Keratinocyte (primary cell): ENCODE measurements at regions not wholly inside any gene's neighbourhood (a gene's known extent, or its start where the extent isn't known, plus 50 kb on each side); places are given as distances from the start of the nearest gene placed in this dataset.

Source experiments
- DNase-seq: peaks from one replicate; pipeline ENCODE4 v3.0.0-alpha.2; 2011; ENCODE audit warnings: low read depth, missing footprints, low spot score
- FAIRE-seq: peaks from 2 replicates; lab custom pipeline; 2011; peaks lifted over from hg19 to GRCh38; lab: Jason Lieb, UNC
- H2AFZ ChIP-seq: 2 replicates; pipeline ENCODE4 v1.6.0; 2012; ENCODE audit warnings: low read length, control low read depth, inconsistent platforms; ENCODE audit not compliant: control insufficient read depth
- H3K27ac ChIP-seq: 2 replicates; pipeline ENCODE4 v1.5.1; 2011; ENCODE audit warnings: low read length; ENCODE audit not compliant: control insufficient read depth, insufficient read depth
- H3K27me3 ChIP-seq: 3 replicates; pipeline ENCODE4 v1.6.0; 2011; ENCODE audit warnings: low read length; ENCODE audit not compliant: control insufficient read depth, insufficient read depth; ENCODE audit errors: extremely low read depth
- H3K36me3 ChIP-seq, 2 experiments: 2 replicates in 1 of 2; 3 replicates in 1 of 2; pipeline ENCODE4 v1.5.1; 2011; ENCODE audit warnings: low read length in 2 of 2, mild to moderate bottlenecking in 1 of 2; ENCODE audit not compliant: control insufficient read depth in 2 of 2, insufficient read depth in 2 of 2; ENCODE audit errors: extremely low read depth in 1 of 2
- H3K4me1 ChIP-seq: 3 replicates; pipeline ENCODE4 v1.5.1; 2011; ENCODE audit warnings: low read length; ENCODE audit not compliant: control insufficient read depth, insufficient read depth; ENCODE audit errors: extremely low read depth
- H3K4me2 ChIP-seq: 3 replicates; pipeline ENCODE4 v1.6.0; 2011; ENCODE audit warnings: low read depth, low read length; ENCODE audit not compliant: control insufficient read depth, insufficient read depth; ENCODE audit errors: extremely low read depth
- H3K4me3 ChIP-seq, 3 experiments: fragments of 200-600 bp in 1 of 3; sonication (generic) in 1 of 3; 2 replicates in 2 of 3; 3 replicates in 1 of 3; pipeline ENCODE4 v1.5.1; 2011 to 2016; ENCODE audit warnings: low read length in 3 of 3, mild to moderate bottlenecking in 3 of 3, control low read depth in 2 of 3, inconsistent platforms in 1 of 3, low read depth in 1 of 3, mixed read lengths in 1 of 3, mixed run types in 1 of 3, moderate library complexity in 1 of 3; ENCODE audit not compliant: control insufficient read depth in 2 of 3, insufficient read depth in 2 of 3; ENCODE audit errors: extremely low read depth in 1 of 3
- H3K79me2 ChIP-seq: 2 replicates; pipeline ENCODE4 v1.6.0; 2012; ENCODE audit warnings: low read length; ENCODE audit not compliant: control insufficient read depth, insufficient read depth
- H3K9ac ChIP-seq: 3 replicates; pipeline ENCODE4 v1.6.0; 2011; ENCODE audit warnings: low read length; ENCODE audit not compliant: control insufficient read depth, insufficient read depth; ENCODE audit errors: extremely low read depth
- H3K9me1 ChIP-seq: 3 replicates; pipeline ENCODE4 v1.6.0; 2011; ENCODE audit warnings: low read length; ENCODE audit not compliant: control insufficient read depth, insufficient read depth; ENCODE audit errors: extremely low read depth
- H3K9me3 ChIP-seq: 2 replicates; pipeline ENCODE4 v1.5.1; 2012; ENCODE audit warnings: low read depth, low read length; ENCODE audit not compliant: control insufficient read depth
- H4K20me1 ChIP-seq: 3 replicates; pipeline ENCODE4 v1.6.0; 2011; ENCODE audit warnings: low read length; ENCODE audit not compliant: control insufficient read depth, insufficient read depth; ENCODE audit errors: extremely low read depth
- EZH2 ChIP-seq: IDR thresholded peaks from one replicate; pipeline ENCODE4 v1.6.1; 2012; ENCODE audit warnings: inconsistent platforms, mild to moderate bottlenecking, low read length, moderate library complexity
- dilution Hi-C: fragments of 300-500 bp; cut with MboI; formaldehyde crosslinking; loops from one replicate; pipeline ENCODE4 v1.7.0; 2020; ENCODE audit warnings: low sequenced_read_pairs; ENCODE audit not compliant: extremely low pct_ligation_motif_present
- TF ChIP-seq, protein P1 (sequence below), 3 experiments: IDR thresholded peaks in 1 of 3; conservative IDR thresholded peaks in 1 of 3; optimal IDR thresholded peaks in 1 of 3; 2 replicates in 2 of 3; 3 replicates in 1 of 3; pipeline versions ENCODE3 to v1.5.1; 2011; ENCODE audit warnings: low read length in 3 of 3, mild to moderate bottlenecking in 3 of 3, moderate library complexity in 2 of 3, control low read depth in 1 of 3, inconsistent platforms in 1 of 3; ENCODE audit not compliant: insufficient read depth in 2 of 3; ENCODE audit errors: extremely low read depth in 1 of 3

DNA sequence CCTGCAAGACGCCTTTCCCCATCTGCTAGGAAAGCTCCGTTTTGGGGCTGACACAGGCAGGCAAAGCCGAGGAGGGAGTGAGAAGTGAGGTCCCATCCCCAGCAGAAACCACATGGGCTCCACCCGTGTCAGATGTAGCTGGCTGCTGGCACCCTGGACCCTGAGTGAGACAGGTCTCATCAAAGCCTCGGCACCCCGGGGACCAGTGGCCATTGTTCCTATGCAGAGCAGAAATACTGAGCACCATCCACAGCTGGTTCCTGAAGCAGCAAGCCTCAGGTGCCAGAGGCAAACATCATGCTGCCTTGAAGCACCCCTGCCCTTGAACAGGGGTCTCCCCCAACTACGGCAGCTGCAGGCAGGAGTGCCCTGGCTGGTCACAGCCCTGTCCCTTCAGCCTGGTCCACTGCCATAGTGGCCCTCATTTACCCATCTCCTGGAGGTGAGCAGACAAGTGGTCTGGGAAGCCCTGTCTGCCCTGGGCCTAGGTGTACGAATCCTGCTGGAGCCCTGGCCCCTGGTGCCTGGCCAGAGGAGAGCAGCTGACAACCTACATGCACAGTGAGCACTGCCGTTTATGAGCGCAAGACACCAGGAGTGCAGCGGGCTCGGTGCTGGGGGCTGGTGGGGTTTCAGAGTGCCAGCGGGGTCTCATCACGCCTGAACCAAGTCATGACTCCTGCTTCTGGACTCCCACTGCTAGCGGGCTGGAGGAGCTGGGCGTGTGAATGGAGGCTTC, 289.8 kb upstream of the RTL1 start:
- no peaks in the 10 kb centered on the region for H3K9me1 ChIP-seq
- DNase-seq (no peak), FAIRE-seq (no peak)
- H3K4me1 ChIP-seq, result no peaks in the 10 kb centered on the region
- no peak for TF ChIP-seq EZH2
- TF ChIP-seq, protein P1, sequence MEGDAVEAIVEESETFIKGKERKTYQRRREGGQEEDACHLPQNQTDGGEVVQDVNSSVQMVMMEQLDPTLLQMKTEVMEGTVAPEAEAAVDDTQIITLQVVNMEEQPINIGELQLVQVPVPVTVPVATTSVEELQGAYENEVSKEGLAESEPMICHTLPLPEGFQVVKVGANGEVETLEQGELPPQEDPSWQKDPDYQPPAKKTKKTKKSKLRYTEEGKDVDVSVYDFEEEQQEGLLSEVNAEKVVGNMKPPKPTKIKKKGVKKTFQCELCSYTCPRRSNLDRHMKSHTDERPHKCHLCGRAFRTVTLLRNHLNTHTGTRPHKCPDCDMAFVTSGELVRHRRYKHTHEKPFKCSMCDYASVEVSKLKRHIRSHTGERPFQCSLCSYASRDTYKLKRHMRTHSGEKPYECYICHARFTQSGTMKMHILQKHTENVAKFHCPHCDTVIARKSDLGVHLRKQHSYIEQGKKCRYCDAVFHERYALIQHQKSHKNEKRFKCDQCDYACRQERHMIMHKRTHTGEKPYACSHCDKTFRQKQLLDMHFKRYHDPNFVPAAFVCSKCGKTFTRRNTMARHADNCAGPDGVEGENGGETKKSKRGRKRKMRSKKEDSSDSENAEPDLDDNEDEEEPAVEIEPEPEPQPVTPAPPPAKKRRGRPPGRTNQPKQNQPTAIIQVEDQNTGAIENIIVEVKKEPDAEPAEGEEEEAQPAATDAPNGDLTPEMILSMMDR (optimal IDR thresholded peaks at IDR 0.05 in 1 of 3, IDR thresholded peaks at IDR 0.05 in 1 of 3, conservative IDR thresholded peaks at IDR 0.05 in 1 of 3; ENCODE audit: extremely low read depth in 1 of 3, insufficient read depth in 2 of 3, low read length in 3 of 3), result no peak
- H3K9ac ChIP-seq, result no peak overlapping the region
- no peaks in the 10 kb centered on the region for H3K27me3 ChIP-seq
- H4K20me1 ChIP-seq, result no peaks in the 10 kb centered on the region
- no peak overlapping the region for H3K27ac ChIP-seq
- no peaks in the 10 kb centered on the region for H3K36me3 ChIP-seq
- H3K4me2 ChIP-seq, result no peak overlapping the region
- dilution Hi-C loops, result no loop called here
- H3K4me3 ChIP-seq, result no peak overlapping the region
- no peak overlapping the region for H2AFZ ChIP-seq
- H3K9me3 ChIP-seq, result peaks cover 6% of the 10 kb centered on the region
- no peaks in the 10 kb centered on the region for H3K79me2 ChIP-seq

DNA sequence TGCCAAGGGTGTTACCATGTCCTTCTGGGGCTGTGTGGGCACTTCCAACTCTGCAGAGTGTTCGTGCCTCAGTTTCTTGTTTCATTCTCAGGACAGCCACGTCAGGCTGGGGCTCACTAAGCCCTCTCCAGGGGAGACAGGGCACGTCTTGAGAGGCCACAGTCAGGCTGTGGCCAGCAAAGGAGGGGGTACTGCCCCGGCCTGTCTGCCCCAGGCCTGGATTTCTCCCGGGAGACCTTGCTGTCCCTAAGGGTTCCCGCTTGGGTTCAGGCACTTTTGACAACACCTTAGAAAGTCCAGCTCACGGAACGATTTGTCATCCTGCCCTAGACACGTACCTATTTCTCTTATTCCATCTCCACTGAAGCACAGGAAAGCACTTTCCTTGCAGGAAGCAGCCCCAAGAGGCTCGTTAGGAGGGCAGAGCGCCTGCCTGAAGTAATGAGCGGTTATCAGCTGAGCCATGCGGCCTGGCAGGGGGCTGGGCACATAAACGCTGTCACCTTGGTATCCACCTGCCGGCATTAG, 290.4 kb upstream of the RTL1 start:
- H3K4me2 ChIP-seq, result no peak overlapping the region
- no peak overlapping the region for H3K9ac ChIP-seq
- no peak overlapping the region for H2AFZ ChIP-seq
- no peaks in the 10 kb centered on the region for H3K9me1 ChIP-seq
- no peak overlapping the region for H3K4me3 ChIP-seq
- H4K20me1 ChIP-seq, result no peaks in the 10 kb centered on the region
- H3K36me3 ChIP-seq, result no peaks in the 10 kb centered on the region
- TF ChIP-seq, protein P1 (optimal IDR thresholded peaks at IDR 0.05 in 1 of 3, IDR thresholded peaks at IDR 0.05 in 1 of 3, conservative IDR thresholded peaks at IDR 0.05 in 1 of 3; ENCODE audit: extremely low read depth in 1 of 3, insufficient read depth in 2 of 3, low read length in 3 of 3), result no peak
- TF ChIP-seq EZH2, result no peak
- no peaks in the 10 kb centered on the region for H3K79me2 ChIP-seq
- H3K27me3 ChIP-seq, result no peaks in the 10 kb centered on the region
- no peak for FAIRE-seq
- no peaks in the 10 kb centered on the region for H3K4me1 ChIP-seq
- no peak overlapping the region for H3K27ac ChIP-seq
- dilution Hi-C loops, result no loop called here
- no peak for DNase-seq
- H3K9me3 ChIP-seq, result peaks cover 8% of the 10 kb centered on the region
